H1 (cell line): ENCODE measurements at regions not wholly inside any gene's neighbourhood (a gene's known extent, or its start where the extent isn't known, plus 50 kb on each side); places are given as distances from the start of the nearest gene placed in this dataset.
A peak's percentile ranks its signal among the peaks of the same experiment; 100 is the strongest.

Experiments
- CTCF ChIA-PET: fragments of 300-600 bp; sonication (Branson Sonifier 250); formaldehyde crosslinking; loops from one replicate; lab custom pipeline; 2021; ENCODE audit not compliant: partially characterized antibody; lab: Charles Lee
- POLR2A ChIA-PET: fragments of 300-600 bp; sonication (Branson Sonifier 250); formaldehyde crosslinking; loops from one replicate; lab custom pipeline; 2021; ENCODE audit warnings: inconsistent platforms; ENCODE audit not compliant: partially characterized antibody; lab: Charles Lee
- DNase-seq, 2 experiments: peaks; one replicate each; pipeline versions ENCODE4 v3.0.0 to v3.0.0-alpha.2; 2010 to 2022; ENCODE audit warnings: low spot score in 2 of 2, low read depth in 1 of 2, mixed read lengths in 1 of 2
- FAIRE-seq: peaks from 2 replicates; lab custom pipeline; 2011; peaks lifted over from hg19 to GRCh38; lab: Jason Lieb, UNC
- H2AFZ ChIP-seq: 2 replicates; pipeline ENCODE4 v1.8.1; 2012; ENCODE audit warnings: low read length, inconsistent platforms
- H2AK5ac ChIP-seq: 2 replicates; pipeline ENCODE4 v1.6.1; 2013; ENCODE audit warnings: low read depth, low read length
- H2BK120ac ChIP-seq: replicated peaks from 2 replicates; pipeline ENCODE3; 2013; ENCODE audit warnings: low read depth, low read length, inconsistent platforms
- H2BK12ac ChIP-seq: 2 replicates; pipeline ENCODE4 v1.6.1; 2013; ENCODE audit warnings: low read depth, low read length
- H2BK15ac ChIP-seq: 2 replicates; pipeline ENCODE4 v1.6.1; 2013; ENCODE audit warnings: low read length
- H2BK20ac ChIP-seq: 2 replicates; pipeline ENCODE4 v1.6.1; 2013; ENCODE audit warnings: low read length
- H2BK5ac ChIP-seq: 2 replicates; pipeline ENCODE4 v1.6.1; 2013; ENCODE audit warnings: low read depth, low read length
- H3K14ac ChIP-seq: 2 replicates; pipeline ENCODE4 v1.6.1; 2013; ENCODE audit warnings: inconsistent platforms; ENCODE audit not compliant: insufficient read length
- H3K18ac ChIP-seq: 2 replicates; pipeline ENCODE4 v1.6.1; 2013; ENCODE audit warnings: low read length; ENCODE audit errors: extremely low read depth
- H3K23ac ChIP-seq: 2 replicates; pipeline ENCODE4 v1.6.1; 2013; ENCODE audit warnings: inconsistent platforms; ENCODE audit not compliant: insufficient read length
- H3K23me2 ChIP-seq: 2 replicates; pipeline ENCODE4 v1.6.1; 2013; ENCODE audit warnings: low read depth, low read length
- H3K27ac ChIP-seq: 2 replicates; pipeline ENCODE4 v1.6.1; 2011; ENCODE audit warnings: low read depth, low read length, inconsistent platforms
- H3K27me3 ChIP-seq, 4 experiments: replicated peaks in 1 of 4; 1 replicate in 1 of 4; 2 replicates in 3 of 4; pipeline versions ENCODE4 v1.6.1 to v1.8.1; 2011 to 2013; ENCODE audit warnings: low read length in 3 of 4, mild to moderate bottlenecking in 3 of 4, inconsistent platforms in 2 of 4, mixed read lengths in 2 of 4, moderate library complexity in 1 of 4; ENCODE audit not compliant: control insufficient read depth in 3 of 4, insufficient read depth in 3 of 4; ENCODE audit errors: extremely low read depth in 1 of 4
- H3K36me3 ChIP-seq, 4 experiments: 2 replicates each; pipeline versions ENCODE4 v1.6.1 to v1.8.1; 2011 to 2013; ENCODE audit warnings: mild to moderate bottlenecking in 4 of 4, low read length in 3 of 4, moderate library complexity in 2 of 4, control low read depth in 1 of 4, inconsistent platforms in 1 of 4; ENCODE audit not compliant: insufficient read depth in 4 of 4, control insufficient read depth in 2 of 4
- H3K4ac ChIP-seq: replicated peaks from 2 replicates; pipeline ENCODE3; 2013; ENCODE audit warnings: low read length, low read depth, mixed read lengths, inconsistent platforms; ENCODE audit not compliant: insufficient read length
- H3K4me1 ChIP-seq, 4 experiments: replicated peaks in 1 of 4; 1 replicate in 1 of 4; 2 replicates in 3 of 4; pipeline versions ENCODE4 v1.6.1 to v1.8.1; 2011 to 2013; ENCODE audit warnings: low read length in 3 of 4, inconsistent platforms in 2 of 4, mixed read lengths in 1 of 4; ENCODE audit not compliant: insufficient read depth in 4 of 4, control insufficient read depth in 3 of 4
- H3K4me2 ChIP-seq, 2 experiments: 2 replicates each; pipeline versions ENCODE4 v1.6.1 to v1.8.1; 2011 to 2013; ENCODE audit warnings: low read depth in 2 of 2, low read length in 2 of 2, control low read depth in 1 of 2, inconsistent platforms in 1 of 2, mild to moderate bottlenecking in 1 of 2; ENCODE audit not compliant: insufficient read depth in 1 of 2
- H3K4me3 ChIP-seq, 4 experiments: fragments of 200-600, 300-600 bp in 1 of 4; sonication (generic), shearing (Covaris generic), sonication (Bioruptor Twin) in 1 of 4; 2 replicates each; pipeline versions ENCODE4 v1.5.1 to v1.8.1; 2011 to 2016; ENCODE audit warnings: low read length in 4 of 4, low read depth in 3 of 4, control low read depth in 2 of 4, inconsistent platforms in 2 of 4, mild to moderate bottlenecking in 2 of 4, mixed read lengths in 1 of 4, moderate library complexity in 1 of 4; ENCODE audit not compliant: insufficient read depth in 2 of 4; ENCODE audit errors: extremely low read depth in 1 of 4
- H3K56ac ChIP-seq: replicated peaks from 2 replicates; pipeline ENCODE3; 2013; ENCODE audit warnings: low read depth, mild to moderate bottlenecking, mixed read lengths, low read length, inconsistent platforms; ENCODE audit not compliant: insufficient read length
- H3K79me1 ChIP-seq: 2 replicates; pipeline ENCODE4 v1.6.1; 2013; ENCODE audit warnings: low read depth, low read length, control low read depth
- H3K79me2 ChIP-seq, 2 experiments: 2 replicates each; pipeline versions ENCODE4 v1.6.1 to v1.8.1; 2012 to 2013; ENCODE audit warnings: low read length in 2 of 2, mild to moderate bottlenecking in 2 of 2, inconsistent platforms in 1 of 2; ENCODE audit not compliant: insufficient read depth in 2 of 2, control insufficient read depth in 1 of 2
- H3K9ac ChIP-seq, 4 experiments: replicated peaks in 1 of 4; 1 replicate in 1 of 4; 2 replicates in 3 of 4; pipeline versions ENCODE4 v1.6.1 to v1.8.1; 2011 to 2013; ENCODE audit warnings: low read depth in 3 of 4, low read length in 3 of 4, control low read depth in 2 of 4, mild to moderate bottlenecking in 2 of 4, moderate library complexity in 2 of 4, inconsistent platforms in 1 of 4; ENCODE audit errors: extremely low read depth in 1 of 4
- H3K9me3 ChIP-seq, 2 experiments: 2 replicates each; pipeline versions ENCODE4 v1.6.1 to v1.8.1; 2012 to 2013; ENCODE audit warnings: mild to moderate bottlenecking in 2 of 2, moderate library complexity in 2 of 2, control low read depth in 1 of 2, inconsistent platforms in 1 of 2, low read depth in 1 of 2, low read length in 1 of 2, mixed read lengths in 1 of 2; ENCODE audit not compliant: insufficient read depth in 2 of 2
- H4K20me1 ChIP-seq, 2 experiments: replicated peaks in 1 of 2; 2 replicates each; pipeline versions ENCODE3 to v1.8.1; 2011 to 2013; ENCODE audit warnings: inconsistent platforms in 2 of 2, low read length in 2 of 2, mild to moderate bottlenecking in 1 of 2; ENCODE audit not compliant: insufficient read depth in 2 of 2, control insufficient read depth in 1 of 2
- H4K5ac ChIP-seq: 2 replicates; pipeline ENCODE4 v1.6.1; 2013; ENCODE audit warnings: low read length, low read depth, mixed read lengths, inconsistent platforms; ENCODE audit not compliant: insufficient read length
- H4K8ac ChIP-seq: 2 replicates; pipeline ENCODE4 v1.8.0; 2013; ENCODE audit warnings: mild to moderate bottlenecking, moderate library complexity, low read length, inconsistent platforms; ENCODE audit not compliant: insufficient read depth; ENCODE audit errors: extremely low read depth
- H4K91ac ChIP-seq: replicated peaks from 2 replicates; pipeline ENCODE3; 2013; ENCODE audit warnings: low read length, mixed read lengths, inconsistent platforms; ENCODE audit not compliant: insufficient read length
- CTCF ChIP-seq, 3 experiments: IDR thresholded peaks; 1 replicate in 2 of 3; 2 replicates in 1 of 3; pipeline versions ENCODE4 v1.5.1 to v1.6.1; 2011; ENCODE audit warnings: low read length in 3 of 3, mild to moderate bottlenecking in 3 of 3, inconsistent platforms in 2 of 3, low read depth in 1 of 3, moderate library complexity in 1 of 3; ENCODE audit not compliant: insufficient read depth in 1 of 3; ENCODE audit errors: control extremely low read depth in 1 of 3
- JUND ChIP-seq: IDR thresholded peaks from 2 replicates; pipeline ENCODE4 v1.6.1; 2011; ENCODE audit warnings: mild to moderate bottlenecking, improper control_type of control experiment, low read length
- WGBS, 2 experiments: shearing (Covaris generic) in 1 of 2; methylation state at CpG; one replicate each; pipeline versions ENCODE4 v1.1.6 to v1.1.7; 2013 to 2015; ENCODE audit warnings: low lambda C conversion rate in 2 of 2, mixed read lengths in 2 of 2, inconsistent platforms in 1 of 2, low coverage in 1 of 2, missing lambda C conversion rate in 1 of 2; ENCODE audit not compliant: insufficient replicate concordance in 2 of 2, insufficient coverage in 1 of 2, insufficient read length in 1 of 2; ENCODE audit errors: extremely low coverage in 1 of 2, missing lambda C conversion rate in 1 of 2; 5-methylcytosine and 5-hydroxymethylcytosine counted together

GRCh38 chr16:17885659-17886207 is 415.0 kb upstream of the XYLT1 start:
- Histone ChIP-seq H4K8ac (no peak overlapping the region), H3K4me2 (no peak overlapping the region), H2BK5ac (no peak overlapping the region), H3K79me2 (no peaks in the 10 kb centered on the region), H3K79me1 (no peaks in the 10 kb centered on the region), H4K20me1 (no peaks in the 10 kb centered on the region), H3K9me3 (no peaks in the 10 kb centered on the region), H2BK15ac (no peak overlapping the region), H2AFZ (0 out of 2 replicates have a peak overlapping the region, but pooled peaks have one; percentile 38), H3K9ac (no peak overlapping the region), H3K56ac (no peak overlapping the region), H2BK12ac (no peak overlapping the region), H3K23ac (no peak overlapping the region), H3K14ac (no peak overlapping the region), H3K27me3 (no peaks in the 10 kb centered on the region), H3K4me3 (no peak overlapping the region), H3K27ac (no peak overlapping the region), H4K91ac (no peak overlapping the region), H3K4ac (no peak overlapping the region), H3K23me2 (no peaks in the 10 kb centered on the region), H2BK20ac (no peak overlapping the region), H2BK120ac (no peak overlapping the region), H3K18ac (no peak overlapping the region), H3K4me1 (peaks cover 0 to 2% (median 0%) of the 10 kb centered on the region in 4 experiments; a peak in 1 of 7 replicates), H3K36me3 (no peaks in the 10 kb centered on the region), H2AK5ac (no peak overlapping the region), H4K5ac (no peak overlapping the region)
- ChIA-PET CTCF (no interaction called here), POLR2A (no interaction called here)
- 61% methylated on average over 7 of the region's 7 CpGs; no CpG with 5 or more reads in 1 of the 2 experiments for WGBS, 2 experiments
- peak; percentile 72 for TF ChIP-seq JUND
- no peak for TF ChIP-seq CTCF (IDR thresholded peaks at IDR 0.05; ENCODE audit: control extremely low read depth in 1 of 3, insufficient read depth in 1 of 3, low read depth in 1 of 3, low read length in 3 of 3)
- DNase-seq (no peak), FAIRE-seq (no peak)
